NCI-H2196 treated with DMSO at 0.1 percent for 48 hours (cell line): ENCODE measurements at regions not wholly inside any gene's neighbourhood (a gene's known extent, or its start where the extent isn't known, plus 50 kb on each side); places are given as distances from the start of the nearest gene placed in this dataset.
"Not testable (repeated sequence)": the region's sequence is repeated elsewhere in the genome, so short reads cannot be mapped to it uniquely, and the experiment has no call there.

Experiments
- DNase-seq: peaks from one replicate; lab custom pipeline; 2025; ENCODE audit not compliant: unreplicated experiment; lab: John Stamatoyannopoulos, UW

GRCh38 chr11:97738751-97739150, 1282.0 kb upstream of the CNTN5 start:
- DNase-seq: no peak

DNA sequence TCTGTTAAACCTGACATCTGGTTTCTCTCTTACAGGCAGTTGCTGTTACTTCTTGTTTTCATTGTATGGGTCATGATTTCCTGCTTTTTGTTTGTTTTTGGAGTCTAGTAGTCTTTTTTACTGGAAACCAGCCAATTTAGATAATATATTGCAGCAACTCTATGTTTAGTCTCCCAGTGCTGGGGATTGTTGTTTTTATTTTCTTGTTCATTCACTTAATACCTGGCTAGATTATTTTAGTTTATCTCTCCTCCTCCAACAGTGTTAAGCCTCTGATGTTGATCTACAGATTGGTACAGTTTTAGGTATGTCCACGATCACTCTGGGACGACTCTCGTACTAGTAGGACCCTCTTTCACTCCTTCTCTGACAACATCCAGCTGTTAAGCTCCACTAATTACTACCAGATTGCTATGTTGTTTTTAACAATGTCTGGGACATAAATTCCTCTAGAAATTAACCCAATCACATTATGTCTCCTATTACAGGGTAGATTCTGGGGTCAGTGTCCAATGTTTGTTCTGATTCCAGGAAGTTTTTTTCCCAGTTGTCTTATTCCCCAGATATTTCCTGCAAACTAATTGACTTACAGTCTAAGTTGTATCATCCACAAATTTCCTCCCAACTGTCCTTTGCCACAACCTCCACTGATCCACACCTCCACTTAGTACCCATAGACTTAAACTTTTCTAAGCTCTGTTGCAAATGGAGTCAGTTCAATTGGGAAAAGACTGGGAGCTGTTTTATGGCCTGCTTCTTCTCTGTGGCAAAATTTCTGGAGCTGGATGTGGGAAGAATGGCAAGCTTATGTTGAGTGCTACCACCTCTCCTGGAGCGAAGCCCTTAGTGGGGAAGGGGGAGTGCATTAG, 1280.6 kb upstream of the CNTN5 start:
- DNase-seq: no peak

DNA sequence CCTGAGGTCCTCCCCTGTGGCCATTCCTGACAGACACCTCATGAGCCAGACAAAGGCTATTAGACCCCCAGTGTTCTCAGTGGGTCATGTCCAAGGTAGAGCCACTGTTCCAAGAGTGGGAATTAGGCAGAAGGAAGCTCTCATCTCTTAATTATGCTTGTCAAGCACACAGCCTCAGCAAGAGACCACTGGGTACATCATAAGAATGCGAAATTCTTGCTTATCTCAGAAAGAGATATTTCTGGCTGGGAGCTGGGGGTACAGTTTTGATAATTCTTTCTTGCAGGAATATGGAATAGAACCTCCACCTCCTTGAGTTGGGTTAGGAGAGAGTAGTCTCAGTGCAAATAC, 1280.0 kb upstream of the CNTN5 start:
- no peak for DNase-seq

GRCh38 chr11:97742717-97743116, 1278.0 kb upstream of the CNTN5 start:
- no peak for DNase-seq

DNA sequence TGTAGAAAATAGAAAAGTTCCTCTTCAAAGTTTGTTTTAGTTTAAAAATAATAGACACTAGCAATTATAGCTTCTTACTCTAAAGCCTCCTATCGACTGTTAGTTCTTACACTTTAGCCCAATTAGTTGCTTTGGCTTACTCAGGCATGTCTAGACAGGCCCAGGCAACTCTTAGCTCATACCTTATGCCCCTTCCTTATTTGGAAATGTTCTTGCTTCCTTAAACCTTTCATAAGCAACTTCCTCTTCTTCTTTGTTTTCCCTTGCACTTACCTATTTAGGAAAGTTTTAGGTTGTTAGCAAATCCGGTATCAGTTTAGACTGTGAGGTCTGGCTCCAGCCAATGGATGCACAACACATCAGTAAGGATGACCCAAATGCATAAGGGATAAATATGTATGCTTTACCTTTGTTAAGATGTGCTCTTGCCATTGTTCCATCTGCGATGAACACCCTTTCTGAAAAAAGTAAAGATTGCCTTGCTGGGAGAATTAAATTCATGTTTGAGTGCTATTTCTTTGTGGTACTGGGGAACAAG, 1277.5 kb upstream of the CNTN5 start:
- DNase-seq: no peak

GRCh38 chr11:97745515-97746050, 1275.2 kb upstream of the CNTN5 start:
- no peak for DNase-seq

DNA sequence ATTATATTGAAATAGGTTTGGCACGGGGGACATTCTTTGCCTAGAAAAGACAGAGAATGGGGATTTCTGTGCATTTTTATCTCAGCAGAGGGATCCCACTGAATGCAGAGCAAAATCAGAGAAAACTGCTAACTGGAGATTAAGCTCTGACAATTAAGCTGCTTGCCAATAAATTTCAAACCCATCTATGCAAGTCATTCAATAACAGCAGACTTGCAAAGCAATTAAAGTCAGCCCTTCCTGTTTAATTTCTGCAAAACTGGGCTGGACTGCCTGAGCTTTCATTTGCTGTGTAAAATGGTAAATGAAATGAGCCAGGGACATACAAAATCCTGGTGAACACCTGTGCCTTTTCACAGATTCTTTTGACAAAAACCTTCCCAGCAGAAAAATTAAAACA, 1273.9 kb upstream of the CNTN5 start:
- DNase-seq: no peak

GRCh38 chr11:97751405-97751804, 1269.3 kb upstream of the CNTN5 start:
- peak; percentile 78 for DNase-seq

GRCh38 chr11:97751952-97752351, 1268.8 kb upstream of the CNTN5 start:
- no peak for DNase-seq

DNA sequence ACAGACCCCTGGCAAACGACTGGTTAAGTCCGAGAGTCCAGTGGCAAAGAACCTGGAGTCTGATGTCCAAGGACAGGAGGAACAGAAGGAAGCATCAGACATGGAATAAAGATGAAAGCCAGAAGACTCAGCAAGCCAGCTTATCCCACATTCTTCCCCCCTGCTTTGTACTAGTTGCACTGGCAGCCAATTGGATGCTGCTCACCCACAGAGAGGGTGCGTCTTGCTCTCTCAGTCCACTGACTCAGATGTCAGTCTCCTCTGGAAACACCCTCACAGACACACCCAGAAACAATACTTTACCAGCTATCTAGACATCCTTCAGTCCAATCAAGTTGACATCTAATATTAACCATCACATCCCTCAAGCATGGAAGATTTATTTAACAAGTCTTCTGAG, 1265.8 kb upstream of the CNTN5 start:
- DNase-seq: no peak

GRCh38 chr11:97756571-97757335, 1264.0 kb upstream of the CNTN5 start:
- DNase-seq: no peak

GRCh38 chr11:97761175-97761574, 1259.6 kb upstream of the CNTN5 start:
- DNase-seq: no peak

DNA sequence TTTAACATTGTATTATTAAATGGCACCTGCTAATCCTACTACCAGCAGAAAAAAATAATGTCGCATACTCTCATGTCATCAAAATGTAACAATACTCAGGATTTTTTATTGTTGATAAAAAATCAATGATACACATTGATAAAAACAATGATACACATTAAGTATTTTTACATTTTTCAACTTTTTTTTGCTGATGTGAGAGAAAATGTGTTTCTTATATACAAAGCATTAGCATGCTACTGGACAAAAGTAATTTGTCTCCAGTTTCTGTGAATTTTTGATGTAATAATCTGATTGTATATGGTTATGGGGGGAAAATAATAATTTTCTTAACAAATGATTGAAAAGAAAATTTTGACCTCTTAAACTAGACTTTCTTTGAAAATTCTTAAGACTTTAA, 1256.6 kb upstream of the CNTN5 start:
- no peak for DNase-seq

DNA sequence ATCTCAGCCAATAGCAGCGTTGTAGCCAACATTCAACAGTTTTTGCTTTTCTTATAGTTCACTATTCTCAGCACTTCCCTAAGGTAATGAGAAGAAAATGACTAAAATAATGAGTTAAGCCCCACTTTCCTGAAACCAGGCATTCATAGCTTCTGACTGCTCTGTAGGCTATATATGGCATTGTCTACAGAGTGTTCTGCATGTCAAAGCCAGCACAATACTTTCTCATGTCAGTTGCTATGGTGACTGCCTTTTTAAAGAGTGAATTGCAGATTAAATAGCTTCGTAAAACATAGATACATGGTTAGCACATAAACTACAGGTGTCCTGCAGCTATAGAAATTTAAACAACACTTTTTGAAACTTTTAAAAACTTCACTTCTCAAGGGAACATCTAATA, 1256.1 kb upstream of the CNTN5 start:
- no peak for DNase-seq

DNA sequence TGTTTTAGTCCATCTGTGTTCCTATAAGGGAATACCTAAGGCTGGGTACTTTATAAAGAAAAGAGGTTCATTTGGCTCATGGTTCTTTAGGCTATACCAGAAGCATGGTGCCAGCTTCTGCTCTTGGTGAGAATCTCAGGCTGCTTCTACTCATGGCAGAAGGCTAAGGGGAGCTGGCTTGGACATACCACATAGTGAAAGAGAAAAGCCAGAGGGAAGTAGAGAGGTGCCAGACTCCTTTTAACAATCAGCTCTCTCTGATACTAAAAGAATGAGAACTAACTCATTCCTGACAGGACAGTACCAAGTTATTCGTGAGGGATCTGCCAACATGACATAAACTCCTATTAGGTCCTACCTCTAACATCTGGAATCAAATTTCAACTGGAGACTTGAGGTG, 1250.2 kb upstream of the CNTN5 start:
- no peak for DNase-seq

DNA sequence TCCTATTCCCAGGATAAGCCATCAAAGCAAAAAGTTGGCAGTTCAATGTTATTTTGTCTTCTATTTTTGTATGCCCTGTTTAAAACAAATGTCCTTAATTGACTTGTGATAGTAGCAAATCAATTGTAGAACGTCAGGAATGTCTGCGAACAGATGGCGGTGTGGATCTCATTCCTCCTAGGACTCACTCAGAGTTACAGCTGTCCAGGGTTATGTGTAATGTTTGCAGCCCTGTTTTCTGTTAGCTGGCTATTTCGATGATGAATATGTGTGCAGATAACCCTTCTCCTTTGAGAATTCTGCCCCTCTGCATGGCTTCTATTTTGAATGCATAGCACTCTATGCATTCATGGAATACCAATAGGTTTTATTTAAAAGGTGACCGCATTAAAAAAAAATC, 1248.0 kb upstream of the CNTN5 start:
- DNase-seq: no peak

DNA sequence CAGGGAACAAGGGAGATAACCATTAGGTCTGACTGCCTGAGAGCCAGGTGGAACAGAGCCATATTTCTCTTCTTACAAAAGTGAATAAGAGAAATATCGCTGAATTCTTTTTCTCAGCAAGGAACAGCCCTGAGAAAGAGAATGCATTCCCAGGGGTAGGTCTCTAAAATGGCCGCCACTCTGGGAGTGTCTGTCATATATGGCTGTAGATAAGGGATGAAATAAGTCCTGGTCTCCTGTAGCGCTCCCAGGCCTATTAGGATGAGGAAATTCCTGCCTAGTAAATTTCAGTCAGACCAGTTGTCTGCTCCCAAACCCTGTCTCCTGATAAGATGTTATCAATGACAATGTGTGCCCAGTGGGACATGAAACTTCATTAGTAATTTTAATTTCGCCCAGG, 1236.4 kb upstream of the CNTN5 start:
- not testable (repeated sequence) for DNase-seq

DNA sequence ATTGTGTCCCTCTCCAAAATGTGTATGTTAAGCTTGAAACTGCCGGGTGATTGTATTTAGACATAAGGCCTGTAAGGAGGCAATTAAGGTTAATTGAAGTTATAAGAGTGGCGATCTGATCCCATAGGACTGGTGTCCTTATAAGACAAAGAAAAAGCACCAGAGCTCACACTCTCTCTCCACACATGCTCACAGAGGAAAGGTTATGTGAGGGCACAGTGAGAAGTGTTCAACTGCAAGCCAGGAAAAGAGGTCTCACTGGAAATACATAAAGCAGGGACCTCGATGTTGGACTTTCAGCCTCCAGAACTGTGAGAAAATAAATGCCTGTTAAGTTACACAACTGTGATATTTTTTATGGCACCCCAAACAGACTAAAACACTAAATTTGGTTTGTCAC, 1233.8 kb upstream of the CNTN5 start:
- DNase-seq: no peak

- DNase-seq: no peak
These were observed 1225.9 kb upstream of the CNTN5 start for GRCh38 chr11:97794876-97795275.

GRCh38 chr11:97800891-97801290, 1219.9 kb upstream of the CNTN5 start:
- no peak for DNase-seq

DNA sequence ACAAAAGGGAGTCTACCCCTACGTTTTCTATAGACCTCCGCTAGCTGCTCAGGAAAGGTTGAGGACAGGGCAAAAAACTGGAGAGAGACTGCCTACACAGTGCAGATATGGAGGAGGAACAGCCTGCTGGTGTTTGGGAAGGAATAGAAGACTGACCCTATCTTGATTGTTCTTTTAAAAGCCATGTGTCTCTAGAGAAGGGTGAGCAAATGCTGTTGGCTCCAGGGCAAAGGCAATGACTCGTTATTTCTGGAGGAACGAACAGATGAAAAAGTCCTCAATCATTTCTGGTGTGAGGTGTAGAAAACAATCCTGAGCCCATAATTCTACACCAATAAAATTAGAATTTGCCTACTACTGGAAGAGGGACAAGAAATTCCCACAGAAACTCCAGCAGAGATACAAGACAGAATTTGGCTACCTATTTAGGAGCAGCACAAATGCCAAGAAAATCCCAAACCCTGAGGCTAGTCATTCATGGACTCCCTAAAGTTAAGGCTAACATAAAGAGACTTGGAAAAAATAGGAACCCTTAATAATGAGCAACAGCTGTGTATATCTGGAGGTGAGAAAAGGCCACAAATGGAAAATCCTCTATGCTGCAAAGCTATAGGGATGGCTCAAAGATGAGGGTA, 1206.3 kb upstream of the CNTN5 start:
- DNase-seq: no peak
